ENCODE measurements at regions not wholly inside any gene's neighbourhood (a gene's known extent, or its start where the extent isn't known, plus 50 kb on each side); places are given as distances from the start of the nearest gene placed in this dataset.

- no peak for TF ChIP-seq REST (IDR thresholded peaks at IDR 0.05; ENCODE audit: unreplicated experiment)
Measured at GRCh38 chr10:64959883-64960282, 1438.7 kb downstream of the REEP3 start (continued).

GRCh38 chr10:64973391-64973790 is 1452.2 kb downstream of the REEP3 start:
- H3K27ac Mint-ChIP-seq, result no peak overlapping the region
- no peaks in the 10 kb centered on the region for H3K36me3 ChIP-seq (ENCODE audit: insufficient read depth)
- no peaks in the 10 kb centered on the region; the same call in 1 of the 2 replicates for H3K9me2 ChIP-seq (ENCODE audit: insufficient read depth)
- no peak overlapping the region for H3K4me3 ChIP-seq
- no peak overlapping the region for H2AFZ ChIP-seq
- H3K4me1 ChIP-seq (ENCODE audit: insufficient read depth), result peaks cover 8% of the 10 kb centered on the region; the same call in 1 of the 2 replicates
- no peak overlapping the region for H3K27ac ChIP-seq (ENCODE audit: low read depth)
- no peaks in the 10 kb centered on the region for H3K36me3 Mint-ChIP-seq (ENCODE audit: low read depth)
- H3K4me3 Mint-ChIP-seq, result no peak overlapping the region
- no peak overlapping the region for H3K4me2 ChIP-seq
- H3K9me3 Mint-ChIP-seq, result no peaks in the 10 kb centered on the region
- H3K27me3 ChIP-seq (ENCODE audit: insufficient read depth), result no peaks in the 10 kb centered on the region
- H3F3A ChIP-seq (replicated peaks; ENCODE audit: low read depth), result no peaks in the 10 kb centered on the region
- no peak for ATAC-seq
- DNase-seq (ENCODE audit: low spot score), result no peak
- peaks cover 9% of the 10 kb centered on the region; the same call in 2 of the 3 replicates for H3K4me1 Mint-ChIP-seq
- H3K27me3 Mint-ChIP-seq (ENCODE audit: insufficient read depth, low read depth, poor library complexity), result no peaks in the 10 kb centered on the region
- no peaks in the 10 kb centered on the region for H4K20me1 ChIP-seq (replicated peaks; ENCODE audit: insufficient read depth)
- H3K79me2 ChIP-seq (replicated peaks; ENCODE audit: insufficient read depth), result no peaks in the 10 kb centered on the region
- TF ChIP-seq ZNF462 (CRISPR knock-in tag; IDR thresholded peaks at IDR 0.05) (no peak), REST (IDR thresholded peaks at IDR 0.05; ENCODE audit: unreplicated experiment) (no peak), EZH2 (IDR thresholded peaks at IDR 0.05; ENCODE audit: low read depth, unreplicated experiment) (no peak), POLR2AphosphoS5 (IDR thresholded peaks at IDR 0.05; ENCODE audit: low read depth) (no peak), JUNB (IDR thresholded peaks at IDR 0.05; ENCODE audit: unreplicated experiment) (no peak), ZNF114 (CRISPR knock-in tag; IDR thresholded peaks at IDR 0.05) (no peak), CREB1 (CRISPR knock-in tag; IDR thresholded peaks at IDR 0.05; ENCODE audit: low read depth) (no peak), STAT1 (IDR thresholded peaks at IDR 0.05; ENCODE audit: unreplicated experiment) (no peak)
- TF ChIP-seq, protein P1, sequence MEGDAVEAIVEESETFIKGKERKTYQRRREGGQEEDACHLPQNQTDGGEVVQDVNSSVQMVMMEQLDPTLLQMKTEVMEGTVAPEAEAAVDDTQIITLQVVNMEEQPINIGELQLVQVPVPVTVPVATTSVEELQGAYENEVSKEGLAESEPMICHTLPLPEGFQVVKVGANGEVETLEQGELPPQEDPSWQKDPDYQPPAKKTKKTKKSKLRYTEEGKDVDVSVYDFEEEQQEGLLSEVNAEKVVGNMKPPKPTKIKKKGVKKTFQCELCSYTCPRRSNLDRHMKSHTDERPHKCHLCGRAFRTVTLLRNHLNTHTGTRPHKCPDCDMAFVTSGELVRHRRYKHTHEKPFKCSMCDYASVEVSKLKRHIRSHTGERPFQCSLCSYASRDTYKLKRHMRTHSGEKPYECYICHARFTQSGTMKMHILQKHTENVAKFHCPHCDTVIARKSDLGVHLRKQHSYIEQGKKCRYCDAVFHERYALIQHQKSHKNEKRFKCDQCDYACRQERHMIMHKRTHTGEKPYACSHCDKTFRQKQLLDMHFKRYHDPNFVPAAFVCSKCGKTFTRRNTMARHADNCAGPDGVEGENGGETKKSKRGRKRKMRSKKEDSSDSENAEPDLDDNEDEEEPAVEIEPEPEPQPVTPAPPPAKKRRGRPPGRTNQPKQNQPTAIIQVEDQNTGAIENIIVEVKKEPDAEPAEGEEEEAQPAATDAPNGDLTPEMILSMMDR (conservative IDR thresholded peaks at IDR 0.05; ENCODE audit: low read depth in 2 of 2), result no peak
